Right lobe of liver (tissue), 6 donors: ENCODE measurements at regions not wholly inside any gene's neighbourhood (a gene's known extent, or its start where the extent isn't known, plus 50 kb on each side); places are given as distances from the start of the nearest gene placed in this dataset.

Source experiments
- ATAC-seq, 4 donors: fragments of 200-7000 bp; cut with Tn5 transposase; one replicate each; pipeline ENCODE4 v1.9.1; 2020; ENCODE audit warnings: mild to moderate bottlenecking in 4 of 4, moderate library complexity in 4 of 4
- DNase-seq, 3 donors: peaks; one replicate each; pipeline ENCODE4 v3.0.0-alpha.2; 2020
- H3K27ac ChIP-seq, 3 donors: fragments of 200-600 bp; one replicate each; pipeline ENCODE4 v1.8.0; 2022
- H3K27me3 ChIP-seq, 2 donors: fragments of 200-600 bp; one replicate each; pipeline ENCODE4 v1.8.0; 2022
- H3K36me3 ChIP-seq, 4 donors: fragments of 200-600 bp; sonication (generic) in 1 of 4; one replicate each; pipeline versions ENCODE4 v1.5.1 to v1.8.0; 2017 to 2022; ENCODE audit warnings: control low read depth in 1 of 4
- H3K4me1 ChIP-seq, 4 donors: fragments of 200-600 bp; sonication (generic) in 1 of 4; one replicate each; pipeline versions ENCODE4 v1.5.1 to v1.8.0; 2017 to 2022; ENCODE audit warnings: control low read depth in 1 of 4
- H3K4me3 ChIP-seq, 3 donors: fragments of 200-600 bp; one replicate each; pipeline ENCODE4 v1.8.0; 2022
- H3K9me3 ChIP-seq, 4 donors: fragments of 200-600 bp; sonication (generic) in 1 of 4; one replicate each; pipeline versions ENCODE4 v1.5.1 to v1.8.0; 2017 to 2022; ENCODE audit warnings: control low read depth in 1 of 4
- POLR2A ChIP-seq: fragments of 450-650 bp; IDR thresholded peaks from one replicate; pipeline ENCODE4 v1.6.1; 2017; ENCODE audit warnings: antibody characterized with exemption, mild to moderate bottlenecking
- WGBS: methylation state at CpG from one replicate; pipeline ENCODE4 v1.1.6; 2018; ENCODE audit warnings: low coverage, low lambda C conversion rate; ENCODE audit not compliant: insufficient coverage; ENCODE audit errors: missing lambda C conversion rate; 5-methylcytosine and 5-hydroxymethylcytosine counted together
- intact Hi-C, 2 donors: fragments of 100-400 bp; cut with DNase I; formaldehyde crosslinking; loops; one replicate each; pipeline versions ENCODE4 v1.11.2 to v1.14.1; 2022
- TF ChIP-seq, protein P1 (sequence below), 4 donors: fragments of 200-600 bp in 3 of 4; fragments of 450-650 bp in 1 of 4; IDR thresholded peaks; one replicate each; pipeline versions ENCODE4 v1.5.1 to v1.8.0; 2016 to 2022; ENCODE audit warnings: antibody characterized with exemption in 4 of 4, mild to moderate bottlenecking in 2 of 4
- donor health status: DM: no; HTN: yes; CAD: no.
- donor health status: DM: no; HTN: no; CAD: no.
- donor health status: DM: no; HTN: no; CAD: no.
- donor health status: DM: no; HTN: yes; CAD: no.
- donor health status: DM: no; HTN: yes; CAD: no.

GRCh38 chr9:84408416-84408815, 67.9 kb upstream of the SLC28A3 start:
- TF ChIP-seq, protein P1, sequence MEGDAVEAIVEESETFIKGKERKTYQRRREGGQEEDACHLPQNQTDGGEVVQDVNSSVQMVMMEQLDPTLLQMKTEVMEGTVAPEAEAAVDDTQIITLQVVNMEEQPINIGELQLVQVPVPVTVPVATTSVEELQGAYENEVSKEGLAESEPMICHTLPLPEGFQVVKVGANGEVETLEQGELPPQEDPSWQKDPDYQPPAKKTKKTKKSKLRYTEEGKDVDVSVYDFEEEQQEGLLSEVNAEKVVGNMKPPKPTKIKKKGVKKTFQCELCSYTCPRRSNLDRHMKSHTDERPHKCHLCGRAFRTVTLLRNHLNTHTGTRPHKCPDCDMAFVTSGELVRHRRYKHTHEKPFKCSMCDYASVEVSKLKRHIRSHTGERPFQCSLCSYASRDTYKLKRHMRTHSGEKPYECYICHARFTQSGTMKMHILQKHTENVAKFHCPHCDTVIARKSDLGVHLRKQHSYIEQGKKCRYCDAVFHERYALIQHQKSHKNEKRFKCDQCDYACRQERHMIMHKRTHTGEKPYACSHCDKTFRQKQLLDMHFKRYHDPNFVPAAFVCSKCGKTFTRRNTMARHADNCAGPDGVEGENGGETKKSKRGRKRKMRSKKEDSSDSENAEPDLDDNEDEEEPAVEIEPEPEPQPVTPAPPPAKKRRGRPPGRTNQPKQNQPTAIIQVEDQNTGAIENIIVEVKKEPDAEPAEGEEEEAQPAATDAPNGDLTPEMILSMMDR (IDR thresholded peaks at IDR 0.05), result no peak
- TF ChIP-seq POLR2A, result no peak
- Histone ChIP-seq H3K27me3 (no peaks in the 10 kb centered on the region), H3K4me1 (no peaks in the 10 kb centered on the region), H3K4me3 (no peak overlapping the region), H3K36me3 (no peaks in the 10 kb centered on the region), H3K9me3 (no peaks in the 10 kb centered on the region), H3K27ac (no peak overlapping the region)
- no peak for DNase-seq
- 100% methylated on average over 2 of the region's 34 CpGs for WGBS
- intact Hi-C loops, result no loop called here
- ATAC-seq, result no peak

DNA sequence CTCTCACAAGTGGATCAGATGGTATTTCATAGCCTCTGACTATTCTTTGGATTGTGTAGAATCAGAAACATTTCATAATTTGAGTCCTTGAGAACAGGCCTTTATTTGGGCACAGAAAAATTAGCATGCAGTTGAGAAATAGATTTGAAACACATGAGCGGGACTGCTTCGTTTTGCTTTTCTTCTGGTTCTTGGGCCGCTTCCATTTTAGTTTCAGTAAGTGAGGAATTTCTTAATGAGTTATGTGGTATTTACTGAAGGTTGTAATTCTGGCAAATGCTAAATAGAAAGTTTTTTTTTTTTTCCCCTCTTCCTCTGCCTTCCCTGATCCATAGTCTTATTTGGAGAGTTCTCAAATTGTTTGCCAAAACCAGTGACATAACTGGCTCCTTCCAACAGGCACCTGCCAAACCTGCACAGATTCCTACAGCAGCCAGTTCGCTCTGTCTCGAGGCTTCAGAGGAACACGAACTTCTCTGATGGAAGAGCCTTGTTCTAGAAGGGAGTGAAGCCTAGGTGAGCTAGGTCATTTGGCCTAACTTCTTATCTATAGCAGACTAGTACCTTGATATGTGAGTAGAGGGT, 71.2 kb upstream of the SLC28A3 start:
- no peaks in the 10 kb centered on the region for H3K27me3 ChIP-seq
- WGBS, result 52% methylated on average over 6 of the region's 6 CpGs
- no peak for DNase-seq
- H3K36me3 ChIP-seq, result no peaks in the 10 kb centered on the region
- no peak for TF ChIP-seq POLR2A
- H3K27ac ChIP-seq, result no peak overlapping the region
- no peak overlapping the region for H3K4me3 ChIP-seq
- ATAC-seq, result peak in 1 of 4 donors; percentile 47
- no peaks in the 10 kb centered on the region for H3K9me3 ChIP-seq
- intact Hi-C loops, result no loop called here
- H3K4me1 ChIP-seq, result no peaks in the 10 kb centered on the region

GRCh38 chr9:84412654-84413053, 72.1 kb upstream of the SLC28A3 start:
- Histone ChIP-seq H3K36me3 (no peaks in the 10 kb centered on the region), H3K27me3 (no peaks in the 10 kb centered on the region), H3K9me3 (no peaks in the 10 kb centered on the region), H3K27ac (no peak overlapping the region), H3K4me3 (no peak overlapping the region), H3K4me1 (no peaks in the 10 kb centered on the region)
- intact Hi-C loops, result no loop called here
- ATAC-seq (no peak), DNase-seq (no peak)
- TF ChIP-seq POLR2A, result no peak
- TF ChIP-seq, protein P1 (IDR thresholded peaks at IDR 0.05), result no peak
- 75% methylated on average over 4 of the region's 4 CpGs for WGBS

- no peak overlapping the region for H3K4me3 ChIP-seq
- 80% methylated on average over 2 of the region's 3 CpGs for WGBS
- DNase-seq, result no peak
- TF ChIP-seq, protein P1 (IDR thresholded peaks at IDR 0.05), result no peak
- TF ChIP-seq POLR2A, result no peak
- H3K27me3 ChIP-seq, result no peaks in the 10 kb centered on the region
- no peak overlapping the region for H3K27ac ChIP-seq
- no peaks in the 10 kb centered on the region for H3K4me1 ChIP-seq
- intact Hi-C loops, result no loop called here
- H3K36me3 ChIP-seq, result no peaks in the 10 kb centered on the region
- ATAC-seq, result no peak
- H3K9me3 ChIP-seq, result no peaks in the 10 kb centered on the region
Measured at GRCh38 chr9:84413301-84413700, 72.7 kb upstream of the SLC28A3 start.

DNA sequence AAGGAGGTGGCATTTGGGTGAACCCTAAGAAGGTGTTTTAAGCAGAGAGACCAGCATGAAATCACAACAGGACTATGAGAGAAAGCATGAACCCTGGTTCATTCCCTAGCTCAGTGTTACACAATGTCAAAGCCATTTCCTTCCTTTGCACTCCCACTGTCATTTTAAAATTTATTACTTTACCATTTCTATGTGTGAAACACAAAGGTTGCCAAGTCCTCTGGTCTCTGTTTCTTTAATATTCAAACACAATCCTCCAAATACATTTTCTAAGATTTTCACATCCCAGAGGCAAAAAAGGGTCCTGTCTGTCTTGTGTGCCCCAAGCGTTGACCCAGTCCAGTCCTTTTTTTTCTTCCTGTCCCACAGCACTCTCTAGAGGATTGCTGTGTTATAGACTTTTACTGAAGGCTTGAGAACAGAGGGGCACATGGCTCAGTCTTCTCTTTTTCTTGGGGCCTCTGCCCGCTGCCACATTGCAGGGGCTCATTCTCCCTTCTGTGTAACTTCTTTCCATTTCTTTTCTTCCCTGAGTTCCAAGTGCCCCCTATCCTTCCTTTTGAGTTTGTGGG, 78.6 kb upstream of the SLC28A3 start:
- Histone ChIP-seq H3K4me1 (no peaks in the 10 kb centered on the region), H3K27ac (no peak overlapping the region), H3K4me3 (no peak overlapping the region), H3K36me3 (no peaks in the 10 kb centered on the region), H3K9me3 (no peaks in the 10 kb centered on the region), H3K27me3 (no peaks in the 10 kb centered on the region)
- ATAC-seq (peak; percentile 47 to 71 (median 52)), DNase-seq (no peak)
- WGBS, result 28% methylated on average over 2 of the region's 2 CpGs
- intact Hi-C loops, result no loop called here
- TF ChIP-seq, protein P1 (IDR thresholded peaks at IDR 0.05), result peak in 2 of 4 donors; percentile 14 to 31
- no peak for TF ChIP-seq POLR2A
